HG03064 (cell line): ENCODE measurements at regions not wholly inside any gene's neighbourhood (a gene's known extent, or its start where the extent isn't known, plus 50 kb on each side); places are given as distances from the start of the nearest gene placed in this dataset.
"Not testable (repeated sequence)": the region's sequence is repeated elsewhere in the genome, so short reads cannot be mapped to it uniquely, and the experiment has no call there.

Experiments used
- ATAC-seq: cut with Tn5 transposase; IDR thresholded peaks from one replicate; pipeline ENCODE4 v1.9.1; 2021; ENCODE audit warnings: low read depth; ENCODE audit not compliant: unreplicated experiment

DNA sequence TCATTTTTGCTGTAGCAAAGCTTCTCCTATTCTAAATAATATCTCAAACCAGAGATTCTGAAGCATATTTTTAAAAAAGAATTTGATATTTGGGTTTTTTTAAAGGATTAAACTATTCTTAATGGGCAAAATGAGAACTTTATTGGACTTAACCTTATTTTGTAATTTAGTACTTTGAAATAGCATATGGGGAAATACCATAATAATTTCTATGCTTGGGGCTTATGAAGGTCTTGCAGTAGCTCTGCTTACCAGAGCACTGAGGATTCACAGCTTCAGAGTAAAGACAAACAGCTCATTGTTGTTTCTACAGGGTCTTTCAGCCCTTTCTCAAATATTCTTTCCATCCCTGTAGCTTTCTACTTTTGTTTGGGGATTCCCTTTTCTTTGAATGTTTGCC lies 111.2 kb upstream of the ZNF648 start:
- ATAC-seq, result no peak

DNA sequence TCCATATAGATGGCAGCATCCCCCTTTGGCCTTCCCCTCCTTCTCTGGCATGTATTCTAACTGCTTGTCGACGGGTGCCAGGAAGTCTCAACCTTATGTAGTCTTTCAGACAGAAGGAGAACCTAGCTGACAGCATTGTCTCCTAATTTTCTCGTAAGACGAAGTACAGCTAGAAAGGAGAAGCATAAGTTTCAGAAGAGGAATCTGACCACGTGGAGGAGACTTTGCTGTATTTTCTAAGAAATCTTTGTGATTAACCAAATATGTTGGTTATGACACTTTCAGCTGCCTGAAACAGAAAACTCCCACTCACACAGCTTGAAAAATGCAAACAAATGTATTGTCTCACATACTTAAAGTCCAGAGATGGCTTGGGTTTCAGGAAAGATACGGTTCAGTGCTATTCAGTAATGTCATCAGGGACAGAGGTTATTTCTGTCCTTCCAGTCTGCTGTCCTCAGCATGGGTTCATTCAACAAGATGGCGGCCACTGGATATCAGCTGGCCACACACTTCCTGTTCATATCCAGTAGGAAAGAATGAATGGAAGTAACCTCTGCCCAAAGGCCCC lies 109.5 kb upstream of the ZNF648 start:
- no peak for ATAC-seq

DNA sequence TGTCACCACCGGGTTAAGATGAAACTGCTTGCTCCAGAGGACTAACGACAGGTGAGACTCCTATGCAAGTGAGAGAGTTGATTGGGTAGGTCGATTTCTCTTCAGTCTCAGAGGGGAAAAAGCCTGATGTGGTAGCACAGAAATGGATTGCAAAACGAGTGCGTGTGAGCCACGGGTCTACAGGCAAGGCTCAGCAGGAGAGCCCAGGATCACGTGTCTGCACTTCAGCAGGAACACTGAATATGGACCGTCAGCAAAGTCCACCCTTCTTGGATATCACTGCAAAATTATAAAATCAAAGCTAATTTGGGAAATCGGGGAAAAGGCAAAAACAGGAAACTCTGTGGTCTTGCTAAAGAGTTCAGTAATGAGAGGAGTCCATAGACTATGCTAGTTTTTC lies 107.7 kb upstream of the ZNF648 start:
- ATAC-seq, result no peak

DNA sequence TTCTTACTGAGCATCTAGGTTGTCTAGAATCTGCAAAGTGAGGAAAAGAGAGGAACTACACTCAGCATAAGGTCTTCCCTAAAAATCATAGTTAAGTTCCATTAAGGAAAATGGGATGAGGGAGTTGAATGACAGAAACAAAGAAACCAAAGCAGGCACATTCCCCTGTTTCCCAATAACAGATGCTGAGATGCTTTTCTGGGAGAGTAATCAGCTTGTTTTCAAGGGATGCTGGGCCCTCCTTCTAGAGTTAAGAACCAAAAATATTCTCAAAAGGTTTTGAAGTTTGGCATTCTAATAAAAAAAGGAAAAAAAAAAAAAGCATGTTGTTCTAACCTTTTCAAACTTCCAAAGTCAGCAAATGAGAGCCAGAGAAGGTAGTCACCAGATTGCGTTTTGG lies 105.2 kb upstream of the ZNF648 start:
- no peak for ATAC-seq

DNA sequence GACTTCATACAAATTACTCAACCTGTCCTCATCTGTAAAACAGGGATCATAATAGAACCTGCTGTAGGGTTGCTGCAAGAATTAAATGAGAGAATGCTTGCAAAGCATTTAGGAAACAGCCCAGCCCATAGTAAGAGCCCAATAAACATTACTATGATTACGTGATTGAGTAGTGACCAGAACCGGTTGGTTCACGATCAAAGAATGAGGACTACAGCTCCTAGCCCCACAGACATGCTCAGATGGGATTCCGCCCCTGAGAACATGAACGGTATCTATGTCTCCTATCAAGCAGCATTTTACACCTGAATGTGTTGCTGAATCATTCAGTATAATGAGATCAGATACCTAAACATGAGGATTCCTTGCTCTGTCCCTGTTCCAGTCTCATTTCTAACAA lies 104.8 kb upstream of the ZNF648 start:
- no peak for ATAC-seq

DNA sequence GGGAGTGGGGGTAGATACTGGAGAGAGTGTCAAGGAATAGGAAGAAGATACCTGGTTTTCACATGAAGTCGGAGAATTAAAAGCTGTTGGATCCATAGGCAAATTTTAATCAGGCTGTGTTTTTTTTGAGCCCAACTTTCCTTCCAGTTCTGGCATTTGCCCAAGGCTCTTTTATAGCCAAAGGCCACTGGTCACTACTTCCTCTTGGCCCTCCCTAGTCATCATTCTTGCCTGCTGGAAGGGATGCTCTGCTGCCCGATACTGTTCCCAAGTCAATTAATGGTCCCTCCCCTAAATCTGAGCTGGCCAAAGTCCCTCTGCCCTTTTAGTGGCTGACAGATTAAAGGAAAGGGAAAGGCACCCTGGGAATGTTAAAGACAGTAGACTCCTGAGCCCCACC lies 102.8 kb upstream of the ZNF648 start:
- ATAC-seq, result no peak

DNA sequence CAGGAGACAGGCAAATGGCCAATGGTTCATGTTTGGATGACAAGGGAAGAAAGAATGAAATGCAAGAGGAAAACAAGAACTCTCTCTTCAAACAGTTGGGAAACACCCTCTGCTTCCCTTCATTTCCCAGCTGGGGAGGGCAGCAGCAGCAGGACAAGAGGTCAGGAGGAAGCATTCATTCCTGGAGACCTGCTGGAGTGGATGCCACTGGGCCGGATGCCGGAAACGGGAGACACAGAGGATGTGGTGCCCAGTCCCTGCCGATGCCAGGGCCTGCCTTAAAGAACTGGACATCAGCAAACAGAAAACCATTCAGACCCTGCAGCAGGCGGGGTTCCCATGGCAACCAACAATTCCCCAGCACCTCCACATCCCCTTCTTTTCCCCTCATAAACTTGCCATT lies 102.3 kb upstream of the ZNF648 start:
- no peak for ATAC-seq

DNA sequence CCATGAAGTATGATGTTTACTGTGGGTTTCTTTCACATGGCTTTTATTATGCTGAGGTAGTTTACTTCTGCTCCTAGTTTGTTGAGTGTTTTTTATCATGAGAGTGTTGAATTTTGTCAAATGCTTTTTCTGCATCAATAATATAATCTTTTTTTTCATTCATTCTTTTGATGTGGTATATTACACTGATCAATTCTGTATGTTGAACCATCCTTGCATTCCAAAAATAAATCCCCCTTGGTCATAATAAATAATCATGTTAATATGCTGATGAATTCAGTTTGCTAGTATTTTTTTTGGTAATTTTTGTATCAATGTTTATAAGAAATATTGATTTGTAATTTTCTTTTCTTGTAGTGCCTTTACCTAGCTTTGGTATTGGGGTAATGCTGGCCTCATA lies 97.9 kb upstream of the ZNF648 start:
- ATAC-seq, result no peak

DNA sequence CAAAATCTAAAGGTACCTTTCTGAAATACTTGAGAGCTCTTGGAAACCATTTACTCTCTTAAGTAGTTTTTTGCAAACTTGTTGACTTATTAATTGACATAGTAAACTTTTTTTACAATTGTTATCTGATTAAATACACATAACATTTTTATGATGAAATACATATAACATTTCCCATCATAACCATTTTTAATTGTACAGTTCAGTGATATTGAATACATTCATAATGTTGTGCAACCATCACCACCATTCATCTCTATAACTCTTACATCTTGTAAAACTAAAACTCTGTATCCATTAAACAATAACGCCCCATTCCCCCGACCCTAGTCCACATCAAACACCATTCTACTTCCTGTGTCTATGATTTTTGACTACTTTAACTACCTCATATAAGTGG lies 95.7 kb upstream of the ZNF648 start:
- ATAC-seq, result no peak

DNA sequence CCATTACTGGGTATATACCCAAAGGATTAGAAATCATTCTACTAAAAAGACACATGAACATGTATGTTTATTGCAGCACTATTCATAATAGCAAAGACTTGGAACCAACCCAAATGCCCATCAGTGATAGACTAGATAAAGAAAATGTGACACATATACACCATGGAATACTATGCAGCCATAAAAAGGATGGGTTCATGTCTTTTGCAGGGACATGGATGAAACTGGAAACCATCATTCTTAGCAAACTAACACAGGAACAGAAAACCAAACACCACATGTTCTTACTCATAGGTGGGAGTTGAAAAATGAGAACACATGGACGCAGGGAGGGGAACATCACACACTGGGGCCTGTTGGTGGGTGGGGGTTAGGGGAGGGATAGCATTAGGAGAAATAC lies 92.9 kb upstream of the ZNF648 start:
- not testable (repeated sequence) for ATAC-seq

DNA sequence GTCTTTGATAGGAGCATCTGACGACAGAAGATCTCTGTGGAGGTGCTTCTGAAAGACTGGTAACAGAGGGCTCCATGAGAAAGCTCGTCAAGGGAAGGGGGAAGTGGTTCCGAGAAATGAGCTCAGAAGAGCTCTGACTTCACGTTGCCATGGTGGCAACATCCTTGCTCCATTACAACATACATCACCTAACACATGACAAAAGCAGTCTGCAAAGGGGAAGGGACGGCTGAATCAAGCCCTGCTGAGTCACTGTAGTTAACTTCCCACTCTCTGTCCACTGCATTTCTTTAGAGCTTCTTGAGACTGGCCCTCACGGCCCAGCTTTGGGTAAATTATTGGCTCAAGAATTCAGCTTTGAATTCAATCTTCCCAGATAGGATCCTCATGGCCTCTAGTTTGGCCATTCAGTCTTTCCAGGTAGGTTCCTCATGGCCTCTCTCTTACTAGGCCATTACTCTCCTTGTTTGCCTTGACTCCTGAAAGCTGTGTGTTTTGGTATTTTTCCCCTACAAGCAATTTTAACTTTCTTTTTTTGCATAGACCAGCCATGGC lies 88.0 kb upstream of the ZNF648 start:
- ATAC-seq, result no peak

DNA sequence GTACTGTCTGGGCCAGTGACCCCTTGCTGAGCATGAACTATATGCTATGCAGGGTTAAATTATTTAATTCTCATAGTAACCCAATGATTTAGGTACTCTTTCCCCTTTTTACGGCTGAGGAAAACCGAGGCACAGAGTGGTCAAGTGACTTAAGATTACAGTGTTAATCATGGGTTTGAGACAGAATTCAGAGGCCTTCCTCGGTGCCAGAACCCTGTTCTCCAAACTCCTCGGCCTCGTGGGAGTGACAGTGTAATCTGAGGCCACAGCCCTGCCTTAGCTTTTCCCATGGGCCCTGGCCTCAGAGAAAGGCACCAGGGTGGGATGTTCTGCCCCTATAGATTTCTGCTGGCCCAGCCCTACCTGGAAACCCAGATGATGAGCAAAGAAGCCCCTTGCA lies 86.4 kb upstream of the ZNF648 start:
- no peak for ATAC-seq

DNA sequence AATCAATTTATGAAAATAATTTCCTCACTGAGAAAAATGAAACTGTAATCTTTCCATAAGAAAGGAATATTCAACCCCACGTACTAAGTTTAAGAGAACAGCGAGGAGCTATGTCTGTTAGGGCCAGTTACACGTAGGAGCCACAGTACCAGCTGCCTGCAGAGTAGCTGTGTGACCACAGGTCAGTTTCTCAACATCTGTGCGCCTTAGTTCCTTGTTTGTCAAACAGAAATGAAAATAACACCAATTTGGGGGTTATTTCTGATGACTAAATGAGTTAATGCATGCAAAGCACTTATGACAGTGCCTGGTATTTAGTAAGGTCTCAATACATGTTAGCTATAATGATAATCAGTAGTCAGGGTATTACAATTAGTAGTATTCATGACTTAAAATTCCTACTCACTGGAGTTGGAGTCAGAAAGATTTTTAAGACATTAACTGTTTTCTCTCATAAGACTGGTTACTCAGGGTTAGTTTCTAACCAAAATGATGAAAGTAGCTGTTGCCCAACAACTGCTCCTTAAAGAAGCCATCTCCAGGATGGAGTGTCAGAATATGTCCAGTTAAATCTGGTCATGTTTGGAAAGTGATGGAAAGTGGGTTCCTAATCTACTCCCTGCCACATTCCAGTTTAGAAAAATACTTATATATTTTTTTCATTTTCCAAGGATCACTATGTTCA lies 85.8 kb upstream of the ZNF648 start:
- peak; percentile 81 for ATAC-seq

DNA sequence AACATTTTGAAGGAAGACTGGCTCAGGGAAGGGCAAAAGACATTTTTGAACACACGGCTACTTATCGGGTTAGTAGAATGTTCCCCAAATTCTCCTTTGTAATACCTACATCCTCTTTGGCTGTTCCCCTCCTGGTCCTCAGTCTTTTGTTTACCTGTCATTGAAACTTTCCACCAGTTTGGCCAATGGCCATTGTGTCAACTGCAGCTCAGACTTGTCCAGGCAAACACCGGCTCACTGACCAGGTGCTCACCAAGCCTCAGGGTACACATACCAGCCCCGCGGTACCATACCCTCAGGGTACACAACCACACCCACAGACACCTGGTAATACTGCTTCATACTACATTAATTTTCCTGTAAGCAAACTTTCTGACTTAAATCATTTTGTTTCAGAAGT lies 84.8 kb upstream of the ZNF648 start:
- no peak for ATAC-seq

DNA sequence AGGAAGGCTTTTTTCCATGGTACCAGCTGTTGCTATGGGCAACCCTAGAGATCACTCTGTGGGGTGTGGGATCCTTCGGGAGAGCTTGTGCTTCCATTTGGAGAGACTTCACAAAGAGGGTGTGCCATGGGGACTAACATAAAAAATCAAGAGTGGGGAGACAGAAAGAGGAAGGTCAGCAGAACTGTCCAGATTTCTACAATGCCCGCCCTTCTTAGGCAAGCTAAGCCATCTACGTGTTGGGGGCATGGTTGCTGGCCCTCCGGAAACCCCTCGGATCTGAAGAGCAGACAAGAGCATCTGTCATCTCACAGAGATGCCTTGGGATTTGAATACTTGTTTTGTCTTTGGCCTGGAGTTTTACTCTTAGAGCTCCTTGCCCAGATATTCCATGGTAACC lies 83.9 kb upstream of the ZNF648 start:
- no peak for ATAC-seq

DNA sequence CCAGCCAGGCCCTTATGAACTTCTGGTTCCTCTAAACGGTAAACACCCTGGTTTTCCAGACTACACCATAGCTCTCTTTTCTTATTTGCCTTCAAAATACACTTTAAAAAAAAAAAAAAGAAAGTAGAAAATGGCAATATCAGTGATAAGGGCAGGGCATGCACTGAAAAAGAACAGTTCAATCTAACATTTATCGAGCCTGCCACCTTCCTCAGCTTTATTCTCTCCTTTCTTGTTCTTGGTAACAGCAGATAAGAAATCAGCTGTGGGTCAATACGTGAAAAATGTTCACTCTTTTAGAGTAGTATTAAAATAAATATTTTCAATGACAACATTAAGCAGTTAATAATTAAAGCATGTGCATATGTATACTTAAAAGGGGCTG lies 83.1 kb upstream of the ZNF648 start:
- ATAC-seq, result no peak

DNA sequence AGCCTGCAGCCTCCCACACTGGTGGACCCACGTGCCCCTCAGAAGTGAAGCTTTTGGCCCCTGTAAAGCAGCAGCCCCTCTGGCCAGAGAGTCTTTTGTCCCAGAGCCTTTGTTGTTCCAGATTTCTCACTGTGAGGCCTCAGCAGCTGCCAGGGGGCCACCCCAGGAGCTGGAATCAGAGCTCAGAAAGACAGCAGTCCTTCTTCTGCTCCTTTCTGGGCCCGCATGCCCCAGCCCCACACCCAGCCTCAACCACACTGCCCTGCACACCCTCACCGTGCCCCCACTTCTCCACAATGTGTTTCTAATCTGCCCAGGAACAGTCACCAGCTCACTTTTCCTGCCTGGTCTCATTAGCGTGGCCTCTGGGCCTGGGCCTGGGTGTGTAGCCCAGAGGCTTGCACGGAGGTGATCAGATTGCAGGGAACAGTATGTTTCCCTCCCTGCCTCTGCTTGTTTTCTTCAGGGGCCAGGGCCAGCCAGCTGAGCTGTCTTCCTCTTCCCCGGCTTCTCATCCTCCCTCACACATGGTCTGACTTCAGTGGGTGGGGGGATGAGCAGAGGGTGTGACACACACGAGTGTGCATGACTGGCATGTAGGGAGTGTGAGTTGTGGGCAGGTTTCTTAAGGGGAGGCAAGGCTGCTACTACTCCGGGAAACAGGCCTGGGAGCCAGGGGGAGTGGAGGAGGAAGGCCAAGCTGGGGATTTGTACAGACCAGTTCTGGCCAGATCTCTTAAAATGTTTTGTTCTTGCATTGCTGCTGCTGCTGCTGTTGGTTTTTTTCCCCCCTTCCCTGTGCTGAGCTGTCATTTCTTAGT lies 82.5 kb upstream of the ZNF648 start:
- no peak for ATAC-seq

DNA sequence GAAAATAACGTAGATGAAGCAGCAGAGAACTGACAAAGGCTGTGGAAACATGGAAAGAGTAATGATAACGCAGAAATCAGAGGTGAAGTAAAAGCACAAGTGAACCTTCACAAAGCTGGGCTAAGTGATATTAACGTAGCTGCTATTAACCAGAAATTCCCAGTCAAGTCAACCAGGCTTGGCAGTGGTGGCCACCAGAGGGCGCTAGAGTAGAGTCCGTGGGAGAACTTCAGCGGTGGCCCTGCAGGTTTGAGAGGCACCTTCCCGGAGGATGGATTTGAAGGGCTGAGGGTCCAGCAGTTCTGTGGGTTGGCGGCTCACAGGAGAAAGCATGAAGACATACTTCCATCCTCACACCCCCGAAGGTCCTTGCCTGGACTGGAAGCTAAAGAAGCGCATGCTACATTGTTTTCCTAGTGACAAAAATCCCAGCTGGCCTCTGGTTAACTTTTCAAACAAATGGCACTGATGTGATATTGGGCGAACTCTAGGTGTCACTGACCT lies 81.7 kb upstream of the ZNF648 start:
- no peak for ATAC-seq

DNA sequence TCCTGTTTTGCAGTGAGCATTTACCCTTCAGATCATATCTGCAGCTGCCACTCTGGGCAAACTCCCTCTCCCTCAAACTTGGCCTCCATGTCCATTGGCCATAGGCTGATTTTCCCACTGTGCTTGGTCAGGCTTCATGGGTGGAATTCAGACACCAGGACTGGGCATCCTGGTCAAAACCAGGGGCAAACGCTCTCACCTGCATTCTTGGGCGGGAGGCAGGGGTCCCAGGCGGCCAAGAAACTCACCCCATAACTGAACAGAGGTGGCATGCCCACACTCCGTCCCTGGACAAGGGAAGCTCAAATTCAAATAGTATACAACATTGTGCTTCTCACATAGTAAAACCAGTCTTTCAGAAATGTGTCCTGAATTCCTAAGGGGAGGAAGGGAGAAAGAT lies 81.1 kb upstream of the ZNF648 start:
- ATAC-seq, result no peak

DNA sequence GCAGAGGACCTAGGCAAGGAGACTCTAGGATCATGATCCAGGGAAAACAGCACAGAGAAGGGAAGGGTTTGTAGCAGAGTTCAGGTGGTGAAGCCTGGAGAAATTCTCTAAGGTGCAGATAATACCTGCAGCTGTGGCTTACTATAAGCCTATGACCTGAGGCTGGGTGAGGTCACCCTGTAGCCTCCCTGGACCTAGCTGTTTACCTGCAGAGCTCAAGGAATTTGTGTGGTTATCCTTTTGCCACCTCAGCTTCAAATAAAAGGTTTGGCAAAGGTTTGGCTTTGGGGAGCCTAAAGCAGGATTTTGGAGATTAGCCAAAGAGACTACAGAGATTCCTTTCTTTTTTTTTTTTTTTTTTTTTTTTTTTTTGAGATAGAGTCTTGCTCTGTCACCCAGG lies 79.5 kb upstream of the ZNF648 start:
- no peak for ATAC-seq

DNA sequence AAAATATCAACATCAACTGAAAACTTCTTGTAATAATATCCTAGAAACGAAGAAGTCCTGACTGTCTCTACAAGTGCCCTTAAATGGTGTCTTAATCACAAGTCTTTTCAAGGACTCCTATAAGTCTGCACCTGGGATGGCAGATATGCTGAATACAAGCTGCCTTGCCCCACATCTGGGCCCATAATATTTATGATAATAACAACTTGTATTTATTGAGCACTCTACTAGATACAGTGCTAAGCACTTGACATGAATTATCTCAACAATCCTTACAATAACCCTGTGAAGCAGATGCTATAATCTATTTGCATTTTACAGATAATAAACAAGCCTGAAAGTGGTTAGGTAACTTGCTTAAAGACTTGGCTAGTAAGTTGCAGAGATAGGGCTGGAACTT lies 78.0 kb upstream of the ZNF648 start:
- ATAC-seq, result no peak

DNA sequence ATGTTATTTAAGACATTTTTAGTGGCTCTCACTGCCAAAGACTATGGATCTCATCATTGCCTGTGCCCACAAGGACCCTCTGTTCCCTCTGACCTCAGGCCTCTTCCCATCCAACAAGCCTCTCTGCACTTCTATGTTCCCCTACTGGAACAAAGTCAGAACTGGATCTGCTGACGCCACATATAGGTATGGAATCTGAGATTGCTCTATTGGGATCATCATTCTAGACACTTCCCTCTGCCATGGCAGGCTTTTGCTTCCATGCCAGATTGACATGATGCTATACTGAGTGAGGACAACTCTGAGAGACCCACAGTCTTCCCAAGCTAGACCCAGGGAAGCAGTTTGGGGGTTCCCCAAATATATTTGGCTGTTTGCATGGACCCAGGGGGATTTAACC lies 76.0 kb upstream of the ZNF648 start:
- ATAC-seq, result no peak
